Caco-2 (cell line): ENCODE measurements at regions not wholly inside any gene's neighbourhood (a gene's known extent, or its start where the extent isn't known, plus 50 kb on each side); places are given as distances from the start of the nearest gene placed in this dataset.
"Not testable (repeated sequence)": the region's sequence is repeated elsewhere in the genome, so short reads cannot be mapped to it uniquely, and the experiment has no call there.

Source experiments
- BruUV-seq: library from RNA; stranded (reverse); fragments of 400-500 nt; replicated peaks from 2 replicates; lab custom pipeline; 2021; lab: Mats Ljungman, UMichigan
- CTCF ChIA-PET: fragments of 300-600 bp; sonication (Branson Sonifier 250); formaldehyde crosslinking; loops from one replicate; lab custom pipeline; 2022; ENCODE audit warnings: antibody characterized with exemption; lab: Charles Lee
- POLR2A ChIA-PET: fragments of 300-600 bp; sonication (Branson Sonifier 250); formaldehyde crosslinking; loops from one replicate; lab custom pipeline; 2022; ENCODE audit warnings: antibody characterized with exemption; lab: Charles Lee
- DNase-seq, 2 experiments: peaks; one replicate each; pipeline versions ENCODE4 v3.0.0 to v3.0.0-alpha.2; 2020 to 2022
- H3K27me3 ChIP-seq: replicated peaks from 2 replicates; pipeline ENCODE4 v1.6.0; 2011; ENCODE audit warnings: low read length; ENCODE audit not compliant: control insufficient read depth, insufficient read depth
- H3K36me3 ChIP-seq: 2 replicates; pipeline ENCODE4 v1.5.1; 2011; ENCODE audit warnings: low read length; ENCODE audit not compliant: control insufficient read depth, insufficient read depth
- H3K4me1 ChIP-seq: fragments of 250-450 bp; sonication (Bioruptor Pico); 2 replicates; pipeline ENCODE4 v1.5.1; 2020; ENCODE audit warnings: mild to moderate bottlenecking
- H3K4me3 ChIP-seq: 2 replicates; pipeline ENCODE4 v1.5.1; 2011; ENCODE audit warnings: low read depth, mild to moderate bottlenecking, control low read depth, low read length
- H3K9me3 ChIP-seq: fragments of 250-450 bp; sonication (Bioruptor Pico); 2 replicates; pipeline ENCODE4 v1.5.1; 2020; ENCODE audit warnings: mild to moderate bottlenecking, moderate library complexity
- H3K27ac Mint-ChIP-seq: one replicate; pipeline ENCODE4 v1.8.0; 2022; ENCODE audit warnings: mixed read lengths; ENCODE audit not compliant: unreplicated experiment
- H3K27me3 Mint-ChIP-seq: one replicate; pipeline ENCODE4 v1.8.0; 2022; ENCODE audit warnings: mixed read lengths; ENCODE audit not compliant: insufficient read depth, unreplicated experiment
- H3K36me3 Mint-ChIP-seq: one replicate; pipeline ENCODE4 v1.8.0; 2022; ENCODE audit warnings: mild to moderate bottlenecking, mixed read lengths; ENCODE audit not compliant: insufficient read depth, unreplicated experiment
- H3K4me1 Mint-ChIP-seq: one replicate; pipeline ENCODE4 v1.8.0; 2022; ENCODE audit warnings: low read depth, mixed read lengths; ENCODE audit not compliant: unreplicated experiment
- H3K4me3 Mint-ChIP-seq: one replicate; pipeline ENCODE4 v1.8.0; 2022; ENCODE audit warnings: mild to moderate bottlenecking, moderate library complexity, mixed read lengths; ENCODE audit not compliant: unreplicated experiment
- H3K9me3 Mint-ChIP-seq: one replicate; pipeline ENCODE4 v1.8.0; 2022; ENCODE audit warnings: mixed read lengths; ENCODE audit not compliant: unreplicated experiment
- CTCF ChIP-seq, 2 experiments: fragments of 200-600 bp in 1 of 2; IDR thresholded peaks; 1 replicate in 1 of 2; 2 replicates in 1 of 2; pipeline versions ENCODE4 v1.5.1 to v1.8.0; 2011 to 2022; ENCODE audit warnings: antibody characterized with exemption in 1 of 2, control low read depth in 1 of 2, inconsistent platforms in 1 of 2, low read depth in 1 of 2, low read length in 1 of 2, mild to moderate bottlenecking in 1 of 2, moderate library complexity in 1 of 2; ENCODE audit not compliant: insufficient read depth in 1 of 2, severe bottlenecking in 1 of 2, unreplicated experiment in 1 of 2
- intact Hi-C: fragments of 100-400 bp; cut with micrococcal nuclease; formaldehyde crosslinking; loops from one replicate; pipeline ENCODE4 v1.10.0; 2022; ENCODE audit not compliant: unreplicated experiment

GRCh38 chr2:83969085-83969484, 490.0 kb downstream of the SUCLG1 start:
- no peaks in the 10 kb centered on the region for H3K27me3 Mint-ChIP-seq
- H3K9me3 ChIP-seq, result no peaks in the 10 kb centered on the region
- H3K36me3 Mint-ChIP-seq, result no peaks in the 10 kb centered on the region
- no peak for DNase-seq
- no peak for TF ChIP-seq CTCF (IDR thresholded peaks at IDR 0.05; ENCODE audit: insufficient read depth in 1 of 2, low read depth in 1 of 2, low read length in 1 of 2, severe bottlenecking in 1 of 2, unreplicated experiment in 1 of 2)
- H3K4me1 ChIP-seq, result no peaks in the 10 kb centered on the region
- no peak overlapping the region for H3K4me3 Mint-ChIP-seq
- peaks cover 13% of the 10 kb centered on the region for H3K9me3 Mint-ChIP-seq
- POLR2A ChIA-PET, result no interaction called here
- H3K4me1 Mint-ChIP-seq, result no peaks in the 10 kb centered on the region
- no TSS peak for BruUV-seq
- H3K27ac Mint-ChIP-seq, result no peak overlapping the region
- intact Hi-C loops, result no loop called here
- no peaks in the 10 kb centered on the region for H3K36me3 ChIP-seq
- H3K4me3 ChIP-seq, result no peak overlapping the region
- CTCF ChIA-PET, result no interaction called here
- no peaks in the 10 kb centered on the region for H3K27me3 ChIP-seq

- Histone ChIP-seq H3K36me3 (no peaks in the 10 kb centered on the region), H3K9me3 (no peaks in the 10 kb centered on the region), H3K4me3 (no peak overlapping the region), H3K27me3 (no peaks in the 10 kb centered on the region), H3K4me1 (no peaks in the 10 kb centered on the region)
- BruUV-seq, result no TSS peak
- no peak overlapping the region for H3K4me3 Mint-ChIP-seq
- ChIA-PET CTCF (no interaction called here), POLR2A (no interaction called here)
- peaks cover 13% of the 10 kb centered on the region for H3K9me3 Mint-ChIP-seq
- H3K4me1 Mint-ChIP-seq, result no peaks in the 10 kb centered on the region
- no peak for TF ChIP-seq CTCF (IDR thresholded peaks at IDR 0.05; ENCODE audit: insufficient read depth in 1 of 2, low read depth in 1 of 2, low read length in 1 of 2, severe bottlenecking in 1 of 2, unreplicated experiment in 1 of 2)
- no peaks in the 10 kb centered on the region for H3K27me3 Mint-ChIP-seq
- intact Hi-C loops, result no loop called here
- no peak for DNase-seq
- H3K27ac Mint-ChIP-seq, result no peak overlapping the region
- no peaks in the 10 kb centered on the region for H3K36me3 Mint-ChIP-seq
These were observed 491.2 kb downstream of the SUCLG1 start for GRCh38 chr2:83967854-83968253.

- H3K4me3 Mint-ChIP-seq, H3K9me3 ChIP-seq, H3K36me3 Mint-ChIP-seq, H3K27me3 Mint-ChIP-seq, H3K4me1 ChIP-seq, POLR2A ChIA-PET, H3K27me3 ChIP-seq, intact Hi-C loops, DNase-seq, BruUV-seq, H3K27ac Mint-ChIP-seq, CTCF ChIA-PET, H3K36me3 ChIP-seq, H3K4me3 ChIP-seq, H3K4me1 Mint-ChIP-seq: not testable (repeated sequence)
- peaks cover 13% of the 10 kb centered on the region for H3K9me3 Mint-ChIP-seq
These were observed 492.1 kb downstream of the SUCLG1 start for GRCh38 chr2:83966946-83967345.

GRCh38 chr2:83961512-83961911, 497.6 kb downstream of the SUCLG1 start:
- Mint-ChIP-seq H3K27me3 (no peaks in the 10 kb centered on the region), H3K9me3 (no peaks in the 10 kb centered on the region), H3K36me3 (no peaks in the 10 kb centered on the region), H3K27ac (no peak overlapping the region), H3K4me3 (no peak overlapping the region), H3K4me1 (no peaks in the 10 kb centered on the region)
- ChIA-PET CTCF (no interaction called here), POLR2A (no interaction called here)
- H3K36me3 ChIP-seq, result no peaks in the 10 kb centered on the region
- no peak for DNase-seq
- intact Hi-C loops, result no loop called here
- H3K4me3 ChIP-seq, result no peak overlapping the region
- no peaks in the 10 kb centered on the region for H3K4me1 ChIP-seq
- H3K27me3 ChIP-seq, result no peaks in the 10 kb centered on the region
- no peak for TF ChIP-seq CTCF (IDR thresholded peaks at IDR 0.05; ENCODE audit: insufficient read depth in 1 of 2, low read depth in 1 of 2, low read length in 1 of 2, severe bottlenecking in 1 of 2, unreplicated experiment in 1 of 2)
- no peaks in the 10 kb centered on the region for H3K9me3 ChIP-seq
- no TSS peak for BruUV-seq
